ENCODE measurements at regions not wholly inside any gene's neighbourhood (a gene's known extent, or its start where the extent isn't known, plus 50 kb on each side); places are given as distances from the start of the nearest gene placed in this dataset.

GRCh38 chr10:44049301-44050015, 335.4 kb downstream of the CXCL12 start:
- H3K9me3 Mint-ChIP-seq: peaks cover 0 to 4% of the 10 kb centered on the region in 2 donors
- H3K4me3 Mint-ChIP-seq: no peak overlapping the region
- no peak overlapping the region for H3K27ac Mint-ChIP-seq
- H3K4me1 Mint-ChIP-seq: peaks cover 0 to 2% of the 10 kb centered on the region in 2 donors
- H3K27me3 Mint-ChIP-seq: peaks cover 5 to 11% of the 10 kb centered on the region in 2 donors
- no peaks in the 10 kb centered on the region for H3K36me3 Mint-ChIP-seq
- ATAC-seq (replicated peaks): no peak
- no peak for DNase-seq

- Mint-ChIP-seq H3K27me3 (peaks cover 5 to 7% of the 10 kb centered on the region in 2 donors), H3K27ac (no peak overlapping the region), H3K36me3 (no peaks in the 10 kb centered on the region), H3K9me3 (peaks cover 0 to 4% of the 10 kb centered on the region in 2 donors), H3K4me3 (no peak overlapping the region), H3K4me1 (peaks cover 0 to 2% of the 10 kb centered on the region in 2 donors)
- ATAC-seq (replicated peaks): no peak
- no peak for DNase-seq
Observed at GRCh38 chr10:44047361-44047760, 337.5 kb downstream of the CXCL12 start.

- ATAC-seq (replicated peaks) (no peak), DNase-seq (no peak)
- no peak overlapping the region for H3K27ac Mint-ChIP-seq
- no peak overlapping the region for H3K4me3 Mint-ChIP-seq
- peaks cover 0 to 2% of the 10 kb centered on the region in 2 donors for H3K4me1 Mint-ChIP-seq
- H3K36me3 Mint-ChIP-seq: no peaks in the 10 kb centered on the region
- H3K27me3 Mint-ChIP-seq: peaks cover 4 to 5% of the 10 kb centered on the region in 2 donors
- H3K9me3 Mint-ChIP-seq: peaks cover 0 to 4% of the 10 kb centered on the region in 2 donors
Observed at GRCh38 chr10:44046605-44047004, 338.3 kb downstream of the CXCL12 start.

GRCh38 chr10:44045020-44045419, 339.9 kb downstream of the CXCL12 start:
- Mint-ChIP-seq H3K9me3 (peaks cover 2 to 4% of the 10 kb centered on the region in 2 donors), H3K36me3 (no peaks in the 10 kb centered on the region), H3K4me1 (peaks cover 0 to 2% of the 10 kb centered on the region in 2 donors), H3K4me3 (no peak overlapping the region), H3K27me3 (peaks cover 4 to 5% of the 10 kb centered on the region in 2 donors), H3K27ac (no peak overlapping the region)
- DNase-seq (no peak), ATAC-seq (replicated peaks) (no peak)

- H3K4me1 Mint-ChIP-seq: peaks cover 0 to 2% of the 10 kb centered on the region in 2 donors
- peaks cover 4 to 5% of the 10 kb centered on the region in 2 donors for H3K27me3 Mint-ChIP-seq
- H3K27ac Mint-ChIP-seq: no peak overlapping the region
- peaks cover 2 to 4% of the 10 kb centered on the region in 2 donors for H3K9me3 Mint-ChIP-seq
- H3K36me3 Mint-ChIP-seq: no peaks in the 10 kb centered on the region
- no peak for ATAC-seq (replicated peaks)
- DNase-seq: no peak
- no peak overlapping the region for H3K4me3 Mint-ChIP-seq
Observed at GRCh38 chr10:44044549-44044948, 340.3 kb downstream of the CXCL12 start.

GRCh38 chr10:44043646-44044375, 341.1 kb downstream of the CXCL12 start:
- H3K4me1 Mint-ChIP-seq: peaks cover 0 to 2% of the 10 kb centered on the region in 2 donors

GRCh38 chr10:44042926-44043602, 341.8 kb downstream of the CXCL12 start:
- ATAC-seq (replicated peaks) (no peak), DNase-seq (no peak)
- no peaks in the 10 kb centered on the region for H3K36me3 Mint-ChIP-seq
- peaks cover 4 to 5% of the 10 kb centered on the region in 2 donors for H3K27me3 Mint-ChIP-seq
- H3K9me3 Mint-ChIP-seq: peaks cover 2 to 4% of the 10 kb centered on the region in 2 donors
- H3K27ac Mint-ChIP-seq: no peak overlapping the region
- H3K4me1 Mint-ChIP-seq: peaks cover 0 to 2% of the 10 kb centered on the region in 2 donors
- no peak overlapping the region for H3K4me3 Mint-ChIP-seq

More at GRCh38 chr10:44043646-44044375, 341.1 kb downstream of the CXCL12 start:
- peaks cover 4 to 5% of the 10 kb centered on the region in 2 donors for H3K27me3 Mint-ChIP-seq
- DNase-seq: no peak
- no peaks in the 10 kb centered on the region for H3K36me3 Mint-ChIP-seq
- H3K27ac Mint-ChIP-seq: no peak overlapping the region
- peaks cover 2 to 4% of the 10 kb centered on the region in 2 donors for H3K9me3 Mint-ChIP-seq
- ATAC-seq (replicated peaks): no peak
- H3K4me3 Mint-ChIP-seq: no peak overlapping the region

- Mint-ChIP-seq H3K36me3 (no peaks in the 10 kb centered on the region), H3K27ac (no peak overlapping the region), H3K27me3 (peaks cover 1% of the 10 kb centered on the region in 2 donors), H3K4me1 (no peaks in the 10 kb centered on the region), H3K9me3 (peaks cover 2 to 4% of the 10 kb centered on the region in 2 donors), H3K4me3 (no peak overlapping the region)
- no peak for DNase-seq
- ATAC-seq (replicated peaks): peak in 1 of 2 donors; percentile 7
Observed at GRCh38 chr10:44042075-44042770, 342.7 kb downstream of the CXCL12 start.

GRCh38 chr10:44039599-44039998, 345.3 kb downstream of the CXCL12 start:
- peaks cover 0 to 2% of the 10 kb centered on the region in 2 donors for H3K9me3 Mint-ChIP-seq
- H3K27me3 Mint-ChIP-seq: peaks cover 0 to 4% of the 10 kb centered on the region in 2 donors
- H3K4me3 Mint-ChIP-seq: no peak overlapping the region
- ATAC-seq (replicated peaks): no peak
- H3K36me3 Mint-ChIP-seq: no peaks in the 10 kb centered on the region
- H3K4me1 Mint-ChIP-seq: no peaks in the 10 kb centered on the region
- no peak overlapping the region for H3K27ac Mint-ChIP-seq
- no peak for DNase-seq

- no peaks in the 10 kb centered on the region for H3K4me1 Mint-ChIP-seq
Observed at GRCh38 chr10:44036425-44036824, 348.5 kb downstream of the CXCL12 start.

GRCh38 chr10:44035474-44036197, 349.3 kb downstream of the CXCL12 start:
- Mint-ChIP-seq H3K4me3 (no peak overlapping the region), H3K9me3 (peaks cover 0 to 4% of the 10 kb centered on the region in 2 donors), H3K27me3 (peaks cover 4 to 8% of the 10 kb centered on the region in 2 donors), H3K27ac (no peak overlapping the region), H3K36me3 (no peaks in the 10 kb centered on the region), H3K4me1 (no peaks in the 10 kb centered on the region)
- no peak for ATAC-seq (replicated peaks)
- DNase-seq: no peak

More at GRCh38 chr10:44036425-44036824, 348.5 kb downstream of the CXCL12 start:
- Mint-ChIP-seq H3K27me3 (peaks cover 4 to 8% of the 10 kb centered on the region in 2 donors), H3K36me3 (no peaks in the 10 kb centered on the region), H3K27ac (no peak overlapping the region), H3K9me3 (peaks cover 0 to 4% of the 10 kb centered on the region in 2 donors), H3K4me3 (no peak overlapping the region)
- ATAC-seq (replicated peaks) (no peak), DNase-seq (no peak)

- H3K27ac Mint-ChIP-seq: no peak overlapping the region
- H3K36me3 Mint-ChIP-seq: no peaks in the 10 kb centered on the region
- peaks cover 4 to 8% of the 10 kb centered on the region in 2 donors for H3K27me3 Mint-ChIP-seq
- H3K4me1 Mint-ChIP-seq: no peaks in the 10 kb centered on the region
- ATAC-seq (replicated peaks): no peak
- peaks cover 0 to 1% of the 10 kb centered on the region in 2 donors for H3K9me3 Mint-ChIP-seq
- DNase-seq: no peak
- no peak overlapping the region for H3K4me3 Mint-ChIP-seq
Observed at GRCh38 chr10:44034946-44035345, 350.0 kb downstream of the CXCL12 start.

- no peaks in the 10 kb centered on the region for H3K36me3 Mint-ChIP-seq
- ATAC-seq (replicated peaks) (no peak), DNase-seq (no peak)
- H3K9me3 Mint-ChIP-seq: peaks cover 0 to 1% of the 10 kb centered on the region in 2 donors
- no peak overlapping the region for H3K27ac Mint-ChIP-seq
- H3K27me3 Mint-ChIP-seq: peaks cover 4 to 8% of the 10 kb centered on the region in 2 donors
- no peak overlapping the region for H3K4me3 Mint-ChIP-seq
- H3K4me1 Mint-ChIP-seq: no peaks in the 10 kb centered on the region
Observed at GRCh38 chr10:44033008-44033407, 351.9 kb downstream of the CXCL12 start.

Measured in stimulated activated naive B cell treated with anti-CD40 and anti-IgM and Interleukin-4, amounts not matched to agents 10 μg/mL and 1 μg/mL and 100 μg/mL, for 72 hours (primary cell).